ENCODE measurements at regions not wholly inside any gene's neighbourhood (a gene's known extent, or its start where the extent isn't known, plus 50 kb on each side); places are given as distances from the start of the nearest gene placed in this dataset.
"Not testable (repeated sequence)": the region's sequence is repeated elsewhere in the genome, so short reads cannot be mapped to it uniquely, and the experiment has no call there.

DNA sequence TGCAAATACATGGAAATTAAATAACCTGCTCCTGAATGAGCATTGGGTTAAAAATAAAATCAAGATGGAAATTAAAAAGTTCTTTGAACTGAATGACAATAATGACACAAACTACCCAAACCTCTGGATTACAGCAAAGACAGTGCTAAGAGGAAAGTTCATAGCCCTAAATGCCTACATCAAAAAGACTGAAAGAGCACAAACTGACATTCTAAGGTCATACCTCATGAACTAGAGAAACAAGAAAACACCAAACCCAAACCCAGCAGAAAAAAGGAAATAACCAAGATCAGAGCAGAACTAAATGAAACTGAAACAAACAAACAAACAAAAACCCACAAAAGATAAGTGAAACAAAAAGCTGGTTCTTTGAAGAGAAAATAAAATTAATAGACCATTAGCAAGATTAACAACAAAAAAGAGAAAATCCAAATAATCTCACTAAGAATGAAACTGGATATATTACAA is 138.6 kb upstream of the PAX6 start:
- H3K36me3 Mint-ChIP-seq = not testable (repeated sequence)

DNA sequence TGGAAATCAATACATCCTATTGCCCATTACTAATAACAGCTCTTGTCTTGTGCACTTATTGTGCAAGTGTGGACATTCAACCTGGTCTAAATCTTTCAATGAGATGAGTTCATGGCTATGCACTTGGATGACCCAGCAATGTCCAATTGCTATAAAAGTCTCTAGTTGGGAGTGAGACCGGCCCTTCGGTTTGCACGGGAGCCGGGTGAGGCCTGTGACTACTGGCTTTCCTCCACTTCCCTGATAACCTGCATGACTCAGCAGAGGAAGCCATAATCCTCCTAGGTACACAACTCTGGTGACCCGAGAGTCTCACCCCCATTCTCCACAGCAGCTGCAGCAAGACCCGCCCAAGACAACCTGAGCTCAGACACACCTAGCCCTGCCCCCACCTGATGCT is 135.9 kb upstream of the PAX6 start:
- Histone ChIP-seq H3K4me3 (ENCODE audit: low read depth, low read length) (no peak overlapping the region), H3K4me1 (ENCODE audit: control insufficient read depth, insufficient read depth, low read length, poor library complexity, severe bottlenecking) (no peaks in the 10 kb centered on the region), H3K27me3 (ENCODE audit: control insufficient read depth, insufficient read depth, low read length) (no peaks in the 10 kb centered on the region), H3K27ac (ENCODE audit: insufficient read depth, low read length, poor library complexity, severe bottlenecking) (no peak overlapping the region), H3K9me3 (ENCODE audit: control insufficient read depth in 2 of 2, low read length in 2 of 2) (no peaks in the 10 kb centered on the region), H3K36me3 (ENCODE audit: control insufficient read depth, insufficient read depth, low read length) (no peaks in the 10 kb centered on the region)
- Mint-ChIP-seq H3K27me3 (peaks cover 32% of the 10 kb centered on the region), H3K4me3 (no peak overlapping the region), H3K36me3 (no peaks in the 10 kb centered on the region), H3K9me3 (peaks cover 0 to 3% (median 0%) of the 10 kb centered on the region in 7 donors), H3K4me1 (peaks cover 4 to 27% (median 10%) of the 10 kb centered on the region in 4 donors), H3K27ac (no peak overlapping the region)
- DNase-seq (no peak), ATAC-seq (ENCODE audit: low read depth in 2 of 2) (no peak)

More for the DNA sequence above, 138.6 kb upstream of the PAX6 start:
- not testable (repeated sequence) for H3K9me3 Mint-ChIP-seq; ATAC-seq (ENCODE audit: low read depth in 2 of 2); H3K36me3 ChIP-seq (ENCODE audit: control insufficient read depth, insufficient read depth, low read length); H3K27ac Mint-ChIP-seq; H3K9me3 ChIP-seq (ENCODE audit: control insufficient read depth in 2 of 2, low read length in 2 of 2); H3K27me3 ChIP-seq (ENCODE audit: control insufficient read depth, insufficient read depth, low read length); H3K4me3 Mint-ChIP-seq; H3K27ac ChIP-seq (ENCODE audit: insufficient read depth, low read length, poor library complexity, severe bottlenecking); H3K4me1 ChIP-seq (ENCODE audit: control insufficient read depth, insufficient read depth, low read length, poor library complexity, severe bottlenecking); H3K4me3 ChIP-seq (ENCODE audit: low read depth, low read length)
- H3K27me3 Mint-ChIP-seq = peaks cover 32% of the 10 kb centered on the region
- DNase-seq = peak in 2 of 3 donors; percentile 5 to 17
- H3K4me1 Mint-ChIP-seq = peaks cover 0 to 17% (median 8%) of the 10 kb centered on the region in 4 donors

DNA sequence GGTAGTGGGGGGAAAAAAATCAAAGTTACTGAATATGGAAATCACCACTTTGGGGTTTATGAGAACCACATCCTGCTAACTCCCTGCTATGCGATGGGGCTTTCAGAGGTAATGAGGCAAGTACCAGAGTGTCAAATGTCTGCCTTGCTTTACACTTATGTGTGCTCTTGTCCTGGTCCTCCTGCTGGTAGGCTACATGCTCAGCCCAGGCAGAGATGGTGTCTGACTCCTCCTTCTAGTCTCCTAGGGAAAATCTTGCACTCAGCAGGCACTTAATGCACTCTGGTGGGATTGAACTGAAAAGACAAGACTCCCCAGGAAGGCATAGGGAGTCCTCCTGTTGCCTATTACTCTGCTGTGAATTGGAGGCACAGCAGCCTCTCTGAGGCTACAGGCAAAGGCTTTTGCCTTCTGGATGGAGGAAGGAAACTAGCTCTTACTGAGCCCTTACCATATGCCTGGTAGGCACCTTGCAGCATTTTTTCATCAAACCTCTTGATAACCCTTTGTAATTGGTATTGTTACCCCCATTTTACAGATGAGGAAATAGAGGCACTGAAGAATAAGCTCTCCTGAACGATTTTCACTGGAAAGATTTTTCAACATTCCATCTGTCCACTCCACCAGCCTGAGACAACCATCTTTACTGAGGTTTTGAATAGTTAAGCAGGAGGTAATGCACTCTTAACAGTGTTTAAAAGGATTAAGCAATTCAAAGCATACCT is 132.1 kb upstream of the PAX6 start:
- H3K36me3 ChIP-seq (ENCODE audit: control insufficient read depth, insufficient read depth, low read length) = no peaks in the 10 kb centered on the region
- no peaks in the 10 kb centered on the region for H3K9me3 ChIP-seq (ENCODE audit: control insufficient read depth in 2 of 2, low read length in 2 of 2)
- DNase-seq (peak in 1 of 3 donors; percentile 4), ATAC-seq (ENCODE audit: low read depth in 2 of 2) (no peak)
- Mint-ChIP-seq H3K27me3 (peaks cover 29% of the 10 kb centered on the region), H3K9me3 (peaks cover 0 to 4% (median 0%) of the 10 kb centered on the region in 7 donors), H3K36me3 (no peaks in the 10 kb centered on the region), H3K4me1 (peaks cover 0 to 10% (median 4%) of the 10 kb centered on the region in 4 donors), H3K27ac (no peak overlapping the region), H3K4me3 (no peak overlapping the region)
- H3K4me3 ChIP-seq (ENCODE audit: low read depth, low read length) = no peak overlapping the region
- H3K4me1 ChIP-seq (ENCODE audit: control insufficient read depth, insufficient read depth, low read length, poor library complexity, severe bottlenecking) = no peaks in the 10 kb centered on the region
- peaks cover 4% of the 10 kb centered on the region for H3K27me3 ChIP-seq (ENCODE audit: control insufficient read depth, insufficient read depth, low read length)
- H3K27ac ChIP-seq (ENCODE audit: insufficient read depth, low read length, poor library complexity, severe bottlenecking) = no peak overlapping the region

DNA sequence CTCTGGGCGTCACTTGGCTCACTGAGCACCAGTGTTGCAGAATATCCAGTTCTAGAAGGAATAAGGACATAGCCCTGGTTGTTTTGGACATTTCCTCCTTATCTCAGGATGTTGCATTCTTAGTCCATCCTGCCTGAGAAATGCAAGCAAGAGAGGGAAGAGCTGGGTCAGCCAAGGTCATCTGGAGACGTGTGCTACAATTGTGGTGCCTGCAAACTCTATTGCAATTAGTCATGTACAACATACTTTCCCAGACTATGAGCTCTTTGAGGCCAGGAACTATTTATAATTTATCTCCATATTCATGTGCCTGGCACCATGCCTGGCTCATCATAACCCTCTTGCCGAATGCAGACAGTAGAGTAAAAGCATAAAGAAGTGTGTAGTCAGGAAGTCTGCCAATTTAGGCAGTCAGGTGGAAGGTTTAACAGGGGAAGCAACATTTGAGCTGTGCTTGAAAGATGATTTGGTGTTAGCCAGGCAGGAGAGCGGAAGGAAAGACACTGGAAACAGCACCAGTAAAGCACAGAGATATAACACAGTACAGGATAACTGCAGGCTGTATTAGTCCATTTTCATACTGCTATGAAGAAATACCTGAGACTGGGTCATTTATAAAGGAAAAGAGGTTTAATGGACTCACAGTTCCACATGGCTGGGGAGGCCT is 129.4 kb upstream of the PAX6 start:
- Histone ChIP-seq H3K4me3 (ENCODE audit: low read depth, low read length) (no peak overlapping the region), H3K27ac (ENCODE audit: insufficient read depth, low read length, poor library complexity, severe bottlenecking) (no peak overlapping the region), H3K36me3 (ENCODE audit: control insufficient read depth, insufficient read depth, low read length) (no peaks in the 10 kb centered on the region), H3K27me3 (ENCODE audit: control insufficient read depth, insufficient read depth, low read length) (peaks cover 6% of the 10 kb centered on the region), H3K9me3 (ENCODE audit: control insufficient read depth in 2 of 2, low read length in 2 of 2) (no peaks in the 10 kb centered on the region), H3K4me1 (ENCODE audit: control insufficient read depth, insufficient read depth, low read length, poor library complexity, severe bottlenecking) (no peaks in the 10 kb centered on the region)
- H3K4me1 Mint-ChIP-seq = peaks cover 0 to 10% (median 4%) of the 10 kb centered on the region in 4 donors
- no peaks in the 10 kb centered on the region for H3K36me3 Mint-ChIP-seq
- DNase-seq (no peak), ATAC-seq (ENCODE audit: low read depth in 2 of 2) (no peak)
- H3K27ac Mint-ChIP-seq = no peak overlapping the region
- H3K9me3 Mint-ChIP-seq = peaks cover 0 to 4% (median 0%) of the 10 kb centered on the region in 7 donors
- peaks cover 14% of the 10 kb centered on the region for H3K27me3 Mint-ChIP-seq
- H3K4me3 Mint-ChIP-seq = no peak overlapping the region

DNA sequence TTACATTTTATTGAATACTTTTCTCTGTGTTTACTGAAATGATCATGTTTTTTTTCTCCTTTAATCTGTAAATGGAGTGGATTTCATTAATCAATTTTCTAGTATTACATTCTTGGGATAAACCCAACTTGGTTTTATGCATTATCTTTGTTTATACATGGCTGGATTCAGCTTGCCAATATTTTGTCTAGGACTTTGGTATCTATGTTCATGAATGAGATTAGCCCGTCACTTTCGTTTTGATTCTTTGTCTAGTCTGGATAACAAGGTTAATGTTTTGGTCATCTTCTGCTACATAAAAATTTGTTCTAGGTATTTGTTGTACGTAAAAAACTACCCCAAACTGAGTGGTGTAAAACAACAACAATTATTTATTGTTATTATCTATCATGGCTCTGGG is 127.9 kb upstream of the PAX6 start:
- no peak for ATAC-seq (ENCODE audit: low read depth in 2 of 2)

DNA sequence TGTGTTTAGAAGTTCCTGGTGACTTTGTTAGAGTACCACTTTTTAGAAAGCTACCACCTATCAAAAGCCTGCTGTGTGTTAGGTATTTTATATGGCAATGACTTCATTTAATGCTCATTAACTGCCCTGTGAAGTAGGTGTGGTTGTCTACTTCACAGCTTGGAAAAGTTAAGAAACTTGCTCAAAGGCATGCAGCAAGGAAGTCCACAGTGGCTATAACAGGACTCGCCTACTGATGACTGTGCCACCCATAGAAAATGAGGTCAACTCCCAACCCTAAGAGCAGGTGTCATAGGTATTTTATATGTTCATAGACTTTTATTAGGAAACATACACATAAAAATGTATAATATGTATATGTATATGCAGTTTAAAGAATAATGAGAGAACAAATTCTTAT is 125.2 kb upstream of the PAX6 start:
- no peak overlapping the region for H3K27ac Mint-ChIP-seq
- no peak overlapping the region for H3K4me3 Mint-ChIP-seq
- H3K36me3 Mint-ChIP-seq = no peaks in the 10 kb centered on the region
- no peaks in the 10 kb centered on the region for H3K9me3 ChIP-seq (ENCODE audit: control insufficient read depth in 2 of 2, low read length in 2 of 2)
- no peak for ATAC-seq (ENCODE audit: low read depth in 2 of 2)
- DNase-seq = no peak
- peaks cover 5% of the 10 kb centered on the region for H3K27me3 ChIP-seq (ENCODE audit: control insufficient read depth, insufficient read depth, low read length)
- H3K27me3 Mint-ChIP-seq = peaks cover 17% of the 10 kb centered on the region
- no peaks in the 10 kb centered on the region for H3K4me1 Mint-ChIP-seq
- H3K27ac ChIP-seq (ENCODE audit: insufficient read depth, low read length, poor library complexity, severe bottlenecking) = no peak overlapping the region
- no peaks in the 10 kb centered on the region for H3K4me1 ChIP-seq (ENCODE audit: control insufficient read depth, insufficient read depth, low read length, poor library complexity, severe bottlenecking)
- H3K4me3 ChIP-seq (ENCODE audit: low read depth, low read length) = no peak overlapping the region
- H3K36me3 ChIP-seq (ENCODE audit: control insufficient read depth, insufficient read depth, low read length) = no peaks in the 10 kb centered on the region
- peaks cover 0 to 2% (median 0%) of the 10 kb centered on the region in 7 donors for H3K9me3 Mint-ChIP-seq

More for the DNA sequence above, 127.9 kb upstream of the PAX6 start:
- Histone ChIP-seq H3K27ac (ENCODE audit: insufficient read depth, low read length, poor library complexity, severe bottlenecking) (no peak overlapping the region), H3K9me3 (ENCODE audit: control insufficient read depth in 2 of 2, low read length in 2 of 2) (no peaks in the 10 kb centered on the region), H3K4me3 (ENCODE audit: low read depth, low read length) (no peak overlapping the region), H3K4me1 (ENCODE audit: control insufficient read depth, insufficient read depth, low read length, poor library complexity, severe bottlenecking) (no peaks in the 10 kb centered on the region), H3K36me3 (ENCODE audit: control insufficient read depth, insufficient read depth, low read length) (no peaks in the 10 kb centered on the region), H3K27me3 (ENCODE audit: control insufficient read depth, insufficient read depth, low read length) (peaks cover 6% of the 10 kb centered on the region)
- peaks cover 0 to 4% (median 0%) of the 10 kb centered on the region in 7 donors for H3K9me3 Mint-ChIP-seq
- peaks cover 0 to 10% (median 4%) of the 10 kb centered on the region in 4 donors for H3K4me1 Mint-ChIP-seq
- H3K36me3 Mint-ChIP-seq = no peaks in the 10 kb centered on the region
- no peak overlapping the region for H3K4me3 Mint-ChIP-seq
- DNase-seq = no peak
- peaks cover 14% of the 10 kb centered on the region for H3K27me3 Mint-ChIP-seq
- no peak overlapping the region for H3K27ac Mint-ChIP-seq

DNA sequence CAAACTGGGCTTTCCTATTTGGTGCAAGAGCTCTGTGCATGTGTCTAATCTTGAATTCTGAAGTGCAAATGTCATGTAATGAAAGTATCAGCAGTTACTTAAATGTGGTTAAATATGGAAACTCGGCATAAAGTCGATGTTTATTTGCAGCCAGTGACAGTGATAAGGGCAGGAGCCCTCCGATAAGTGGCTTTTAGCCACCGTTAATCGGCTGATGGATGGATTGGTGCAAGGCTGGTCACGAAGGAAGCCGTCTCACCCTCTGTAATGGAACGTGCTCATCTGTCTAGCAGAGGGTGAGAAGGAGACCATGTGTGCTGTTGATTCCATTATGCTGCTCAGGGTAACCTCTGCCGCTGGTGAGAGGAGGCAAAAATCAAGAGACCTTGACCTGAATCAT is 121.8 kb upstream of the PAX6 start:
- Mint-ChIP-seq H3K27ac (no peak overlapping the region), H3K36me3 (no peaks in the 10 kb centered on the region), H3K4me3 (no peak overlapping the region), H3K9me3 (peaks cover 0 to 4% (median 0%) of the 10 kb centered on the region in 7 donors), H3K27me3 (peaks cover 11% of the 10 kb centered on the region), H3K4me1 (no peaks in the 10 kb centered on the region)
- Histone ChIP-seq H3K36me3 (ENCODE audit: control insufficient read depth, insufficient read depth, low read length) (no peaks in the 10 kb centered on the region), H3K27ac (ENCODE audit: insufficient read depth, low read length, poor library complexity, severe bottlenecking) (no peak overlapping the region), H3K27me3 (ENCODE audit: control insufficient read depth, insufficient read depth, low read length) (peaks cover 3% of the 10 kb centered on the region), H3K4me1 (ENCODE audit: control insufficient read depth, insufficient read depth, low read length, poor library complexity, severe bottlenecking) (no peaks in the 10 kb centered on the region), H3K4me3 (ENCODE audit: low read depth, low read length) (no peak overlapping the region), H3K9me3 (ENCODE audit: control insufficient read depth in 2 of 2, low read length in 2 of 2) (no peaks in the 10 kb centered on the region)
- DNase-seq (no peak), ATAC-seq (ENCODE audit: low read depth in 2 of 2) (no peak)

All from CD4-positive, CD25-positive, alpha-beta regulatory T cell (primary cell).